Posterior cingulate gyrus (tissue), 11 donors: ENCODE measurements at regions not wholly inside any gene's neighbourhood (a gene's known extent, or its start where the extent isn't known, plus 50 kb on each side); places are given as distances from the start of the nearest gene placed in this dataset.
"Not testable (repeated sequence)": the region's sequence is repeated elsewhere in the genome, so short reads cannot be mapped to it uniquely, and the experiment has no call there.

Experiments
- DNase-seq, 10 donors: peaks; one replicate each; pipeline versions ENCODE4 v3.0.0 to v3.0.0-alpha.2; 2020 to 2021; ENCODE audit warnings: mixed read lengths in 3 of 10
- intact Hi-C: fragments of 100-400 bp; cut with DNase I; formaldehyde crosslinking; loops from one replicate; pipeline ENCODE4 v1.15.1; 2023

DNA sequence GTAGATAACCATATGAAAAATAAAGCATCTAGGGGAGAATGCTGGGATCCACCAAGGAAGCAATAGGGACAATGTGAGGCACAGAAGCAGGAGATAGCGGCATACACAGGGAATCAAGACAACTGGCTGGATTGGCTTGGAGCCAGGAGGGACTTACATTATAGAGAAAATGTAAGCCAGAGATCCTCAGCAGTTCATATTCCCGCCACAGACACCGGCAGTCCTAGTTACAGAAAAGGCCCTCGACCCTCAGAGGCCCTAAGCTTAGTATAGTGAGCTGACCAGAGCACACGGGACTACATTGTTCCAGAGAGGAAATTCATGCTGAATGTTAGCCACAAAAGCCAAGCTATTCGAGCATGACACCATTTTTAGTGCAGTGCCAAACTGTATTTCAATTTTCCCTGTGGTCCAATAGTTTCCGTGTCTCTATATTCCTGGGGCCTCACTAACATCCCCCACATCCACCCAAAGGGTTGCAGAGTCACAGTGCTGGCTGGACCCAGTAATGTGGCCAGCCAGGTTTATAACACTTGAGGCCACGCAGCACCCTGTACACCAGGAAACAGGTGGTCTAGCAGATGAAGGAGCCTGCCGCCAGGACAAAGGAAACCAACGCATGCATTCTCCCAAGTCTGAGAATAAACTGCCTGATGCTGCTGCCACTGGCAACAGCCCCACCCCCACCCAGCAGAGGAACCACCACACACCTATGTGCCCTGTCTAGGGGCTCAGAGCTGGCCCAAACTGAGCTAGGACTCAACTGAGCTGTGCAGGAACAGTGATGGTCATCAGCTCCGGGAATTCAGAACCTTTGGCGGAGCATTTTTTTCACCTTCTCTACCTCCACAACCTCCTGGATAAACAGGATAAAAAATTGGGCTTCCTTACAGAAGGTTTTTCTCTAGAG, 693.2 kb upstream of the CHD1 start:
- DNase-seq = peak in 1 of 10 donors; percentile 13
- intact Hi-C loops = no loop called here

DNA sequence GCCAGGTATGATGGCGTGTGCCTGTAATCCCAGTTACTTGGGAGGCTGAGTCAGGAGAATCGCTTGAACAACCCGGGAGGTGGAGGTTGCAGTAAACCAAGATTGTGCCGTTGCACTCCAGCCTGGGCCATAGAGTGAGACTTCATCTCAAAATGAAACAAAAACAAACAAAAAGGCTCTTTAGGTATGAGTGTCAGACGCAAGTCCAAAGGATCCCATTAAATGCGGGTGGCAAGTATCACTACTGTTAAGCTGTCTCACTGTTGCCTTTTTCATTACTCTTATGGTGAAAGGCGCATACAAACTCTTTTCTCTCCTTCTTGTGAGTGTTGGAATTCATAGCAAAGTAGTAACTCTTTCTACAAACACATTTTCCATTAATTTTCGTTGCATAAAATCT, 688.5 kb upstream of the CHD1 start:
- DNase-seq = no peak
- intact Hi-C loops = no loop called here

DNA sequence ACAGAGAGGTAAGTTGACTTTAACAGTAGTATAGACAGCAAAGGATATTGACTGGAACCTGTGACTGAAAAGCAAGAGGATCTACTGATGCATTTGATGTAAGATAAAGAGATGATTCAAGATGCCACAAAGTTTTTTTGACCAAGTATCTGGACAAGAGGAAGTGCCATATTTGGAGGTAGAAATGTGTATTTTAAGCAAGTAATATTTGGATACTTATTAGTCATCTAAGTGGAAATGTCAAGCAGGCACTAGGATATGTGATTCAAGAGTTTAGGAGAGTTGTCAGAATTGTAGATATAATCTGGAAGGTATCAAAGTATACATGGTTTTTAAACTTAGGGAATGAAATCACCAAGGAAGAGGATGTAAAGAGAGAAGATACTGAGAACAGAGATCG, 686.1 kb upstream of the CHD1 start:
- intact Hi-C loops = no loop called here
- no peak for DNase-seq

DNA sequence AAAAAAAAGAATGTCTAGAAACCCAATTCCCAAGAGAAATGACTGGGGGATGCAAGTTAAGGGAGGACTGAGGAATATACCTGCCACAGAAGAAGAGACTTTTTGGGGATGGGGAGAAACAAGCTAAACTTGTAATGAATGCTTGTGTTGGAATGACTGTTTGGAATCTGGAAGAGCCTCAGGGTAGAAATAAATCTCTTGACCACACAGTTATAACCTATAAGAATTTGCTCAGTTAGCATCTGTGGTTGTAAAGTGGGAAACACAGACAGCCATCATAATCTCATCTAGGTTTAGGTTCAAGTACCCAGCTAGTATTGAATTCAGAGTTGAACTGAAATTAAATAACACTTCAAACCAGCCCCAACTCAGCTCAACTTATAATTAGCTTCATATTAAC, 678.3 kb upstream of the CHD1 start:
- intact Hi-C loops = no loop called here

DNA sequence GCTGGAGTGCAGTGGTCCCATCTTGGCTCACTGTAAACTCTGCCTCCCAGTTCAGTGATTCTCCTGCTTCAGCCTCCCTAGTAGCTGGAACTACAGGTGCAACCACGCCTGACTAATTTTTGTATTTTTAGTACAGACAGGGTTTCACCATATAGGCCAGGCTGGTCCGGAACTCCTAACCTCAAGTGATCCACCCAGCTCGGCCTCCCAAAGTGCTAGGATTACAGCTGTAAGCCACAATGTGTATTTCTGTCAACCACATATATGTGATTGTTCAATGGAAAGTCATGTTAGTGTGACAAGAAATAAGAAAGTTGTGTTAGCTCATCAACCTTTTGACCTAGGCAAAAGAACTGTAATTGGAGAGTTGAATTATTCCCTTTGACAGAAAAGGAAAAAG, 677.1 kb upstream of the CHD1 start:
- no peak for DNase-seq
- intact Hi-C loops = no loop called here

More for the DNA sequence above, 678.3 kb upstream of the CHD1 start:
- no peak for DNase-seq

DNA sequence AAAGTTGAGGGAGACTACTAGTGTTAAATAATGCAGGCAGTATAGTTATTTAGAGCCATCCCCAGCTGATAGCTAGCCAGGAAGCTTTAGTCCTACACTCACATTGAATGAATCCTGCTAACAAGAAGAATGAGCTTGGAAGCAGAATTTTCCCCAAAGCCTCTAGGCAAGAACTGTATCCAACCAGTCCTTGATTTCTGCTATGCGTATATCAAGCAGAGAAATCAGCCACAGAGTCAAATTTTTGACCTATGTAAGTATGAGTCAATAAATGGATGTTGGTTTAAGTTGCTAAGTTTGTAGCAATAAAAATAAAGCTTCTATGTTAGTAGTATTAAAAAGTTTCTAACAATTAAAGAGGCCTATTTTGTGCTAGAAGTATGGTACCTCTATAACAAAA, 672.1 kb upstream of the CHD1 start:
- intact Hi-C loops = no loop called here
- DNase-seq = no peak

DNA sequence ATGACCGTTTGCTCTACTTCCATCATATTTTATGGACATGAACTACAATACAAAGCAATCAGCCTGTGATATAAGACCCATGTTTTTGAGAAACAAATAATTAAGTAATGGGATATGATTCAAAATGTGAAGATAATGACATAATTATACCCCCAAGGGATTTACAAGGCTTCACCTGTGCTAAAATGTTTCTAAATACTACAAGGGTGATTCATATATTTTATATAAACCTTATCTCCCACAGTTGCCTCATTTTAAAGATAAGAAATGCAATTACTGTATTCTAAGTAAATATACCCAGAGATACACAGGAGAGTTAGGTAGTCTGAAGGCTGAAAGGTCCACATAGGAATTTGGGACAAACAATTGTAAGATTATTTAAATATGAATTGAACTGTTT, 662.0 kb upstream of the CHD1 start:
- no peak for DNase-seq
- intact Hi-C loops = no loop called here

DNA sequence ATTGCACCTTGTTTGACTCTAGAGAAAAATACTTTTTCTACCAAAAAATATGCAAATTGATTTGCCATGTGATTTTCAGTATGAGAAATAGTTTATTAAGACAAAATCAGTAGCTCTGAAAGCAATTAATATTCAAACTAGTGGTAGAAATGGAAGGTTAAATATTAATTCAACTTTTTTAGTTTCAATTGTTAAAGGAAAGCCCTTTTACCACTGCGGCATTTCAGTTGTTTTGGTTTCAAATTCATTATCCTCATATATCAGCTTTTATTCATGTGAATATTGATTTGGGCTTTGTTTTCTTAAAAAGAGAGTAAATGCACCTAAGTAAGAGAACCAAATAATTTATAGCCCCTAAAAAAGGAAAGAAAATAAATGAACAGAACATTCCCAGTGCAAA, 660.6 kb upstream of the CHD1 start:
- DNase-seq = no peak
- intact Hi-C loops = no loop called here

DNA sequence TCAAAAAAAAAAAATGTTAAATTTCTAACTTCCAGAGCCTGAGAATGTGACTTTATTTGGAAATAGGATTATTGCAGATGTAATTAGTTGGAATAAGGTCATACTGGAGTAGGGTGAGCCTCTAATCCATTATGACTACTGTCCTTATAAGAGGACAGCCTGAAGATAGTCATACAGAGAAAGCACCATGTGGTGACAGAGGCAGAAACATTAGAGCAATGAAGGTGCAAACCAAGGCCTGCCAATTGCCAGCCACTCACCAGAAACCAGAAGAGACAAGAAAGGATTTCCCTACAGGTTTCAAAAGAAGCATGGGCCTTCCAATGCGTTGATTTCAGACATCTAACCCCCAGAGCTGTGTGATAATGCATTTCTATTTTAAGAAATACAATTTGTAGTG, 659.2 kb upstream of the CHD1 start:
- no peak for DNase-seq
- intact Hi-C loops = no loop called here

DNA sequence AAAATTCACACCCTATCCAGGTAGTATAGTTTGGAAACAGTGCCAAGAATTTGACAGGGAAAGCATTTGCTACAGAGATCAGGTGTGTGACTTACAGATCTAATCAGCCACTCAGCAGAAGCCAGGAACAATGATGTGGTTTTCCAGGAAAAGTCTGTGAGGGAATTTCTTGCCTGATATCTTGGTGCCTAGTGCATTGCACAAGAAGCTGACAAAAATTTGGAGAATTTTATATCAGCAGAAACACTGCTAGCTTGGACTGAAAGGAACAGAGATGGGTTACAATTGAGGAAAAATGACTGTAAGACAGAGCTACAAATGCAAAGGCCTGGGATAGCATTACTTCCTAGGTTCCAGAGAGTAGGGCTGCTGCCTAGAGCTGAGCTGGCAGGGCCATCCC, 658.1 kb upstream of the CHD1 start:
- intact Hi-C loops = no loop called here
- DNase-seq = no peak

DNA sequence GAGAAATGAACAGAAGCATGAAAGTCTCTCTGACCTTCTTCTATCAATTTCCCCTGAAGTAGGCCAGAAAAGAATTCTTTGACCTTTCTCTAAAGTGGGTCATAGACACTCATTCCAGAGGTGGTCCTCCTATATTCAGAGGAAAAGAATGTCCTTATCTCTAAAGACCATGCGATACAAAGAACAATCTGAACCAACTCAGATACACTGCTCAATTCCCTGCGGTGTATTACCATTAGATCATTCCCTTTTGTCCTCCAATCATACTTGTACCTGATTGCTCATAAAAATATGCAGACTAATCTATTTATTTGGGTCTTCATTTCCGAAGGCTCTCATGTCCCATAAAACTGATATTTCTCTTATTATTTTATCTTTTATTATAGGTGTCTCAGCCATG, 652.4 kb upstream of the CHD1 start:
- DNase-seq, intact Hi-C loops: not testable (repeated sequence)

DNA sequence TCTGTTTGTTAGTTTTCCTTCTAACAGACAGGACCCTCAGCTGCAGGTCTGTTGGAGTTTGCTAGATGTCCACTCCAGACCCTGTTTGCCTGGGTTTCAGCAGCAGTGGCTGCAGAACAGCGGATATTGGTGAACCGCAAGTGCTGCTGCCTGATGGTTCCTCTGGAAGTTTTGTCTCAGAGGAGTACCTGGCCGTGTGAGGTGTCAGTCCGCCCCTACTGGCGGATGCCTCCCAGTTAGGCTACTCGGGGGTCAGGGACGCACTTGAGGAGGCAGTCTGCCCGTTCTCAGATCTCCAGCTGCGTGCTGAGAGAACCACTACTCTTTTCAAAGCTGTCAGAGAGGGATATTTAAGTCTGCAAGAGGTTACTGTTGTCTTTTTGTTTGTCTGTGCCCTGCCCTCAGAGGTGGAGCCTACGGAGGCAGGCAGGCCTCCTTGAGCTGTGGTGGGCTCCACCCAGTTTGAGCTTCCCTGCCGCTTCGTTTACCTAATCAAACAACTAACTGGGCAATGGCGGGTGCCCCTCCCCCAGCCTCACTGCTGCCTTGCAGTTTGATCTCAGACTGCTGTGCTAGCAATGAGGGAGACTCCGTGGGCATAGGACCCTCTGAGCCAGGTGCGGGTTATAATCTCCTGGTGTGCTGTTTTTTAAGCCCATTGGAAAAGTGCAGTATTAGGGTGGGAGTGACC, 634.3 kb upstream of the CHD1 start:
- intact Hi-C loops = not testable (repeated sequence)
- DNase-seq = peak in 3 of 10 donors; percentile 23 to 56 (median 52)

DNA sequence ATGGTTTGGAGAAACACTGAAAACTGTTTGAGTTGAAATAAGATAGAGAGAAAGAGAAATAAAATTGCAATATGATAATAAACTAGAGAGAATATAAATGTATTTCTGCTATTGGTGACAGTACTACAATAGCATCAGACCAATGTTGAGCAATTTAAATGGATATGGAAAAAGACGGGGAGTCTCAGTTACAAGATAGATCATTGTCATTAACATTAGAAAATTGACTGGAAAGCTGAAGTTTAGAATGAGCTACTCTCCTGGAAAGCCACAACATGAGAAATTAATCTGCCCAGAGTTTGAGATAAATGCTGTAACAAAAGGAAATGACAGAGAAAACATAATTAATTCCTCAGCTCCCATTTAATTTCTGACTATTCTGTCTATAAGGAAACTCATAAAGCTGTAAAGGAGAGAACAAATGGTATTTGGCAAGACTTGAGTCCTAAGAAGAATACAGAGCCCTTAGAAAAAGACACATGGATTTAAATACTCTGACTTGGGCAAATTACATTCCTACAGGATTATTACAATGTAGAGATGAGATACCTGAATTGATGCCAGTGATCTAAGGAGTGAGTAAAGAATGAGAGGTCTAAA, 624.5 kb upstream of the CHD1 start:
- intact Hi-C loops = no loop called here
- no peak for DNase-seq

DNA sequence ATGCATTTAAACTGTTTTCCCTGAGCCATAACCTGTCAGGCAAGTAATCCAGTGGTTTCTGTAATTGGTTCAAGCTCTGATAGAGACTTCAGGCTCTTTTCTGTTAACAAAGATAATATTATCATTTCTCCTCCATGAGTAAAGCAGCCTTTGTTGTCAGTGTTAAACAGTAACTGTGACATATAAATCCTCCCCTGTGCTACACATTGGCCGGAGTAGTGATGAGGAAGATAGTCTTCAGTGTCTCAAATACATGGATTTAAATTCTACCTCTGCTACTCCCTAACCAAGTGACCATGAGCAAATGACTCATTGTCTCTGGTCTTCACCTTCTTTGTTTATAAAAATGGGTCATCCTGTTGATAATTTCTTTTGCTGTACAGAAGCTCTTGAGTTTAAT, 615.5 kb upstream of the CHD1 start:
- no peak for DNase-seq
- intact Hi-C loops = no loop called here

DNA sequence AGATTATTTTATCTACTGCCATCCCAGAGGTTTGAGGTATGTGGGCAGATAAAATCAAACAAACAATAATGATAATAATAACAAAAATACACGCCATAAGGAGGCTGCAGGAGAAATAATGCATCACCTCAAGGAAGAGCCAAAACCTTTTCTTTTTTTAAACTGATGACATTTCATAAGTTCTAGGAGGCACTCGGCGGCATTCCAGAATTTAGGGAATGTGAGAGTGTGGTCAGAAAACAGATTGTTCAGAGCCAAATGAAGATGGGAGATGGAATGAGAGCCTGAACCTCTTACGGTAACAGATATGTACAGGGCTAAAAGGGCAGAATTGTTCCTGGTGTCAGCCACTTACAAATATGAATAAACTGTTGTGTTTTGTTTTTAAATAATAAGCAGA, 615.0 kb upstream of the CHD1 start:
- DNase-seq = no peak
- intact Hi-C loops = no loop called here

DNA sequence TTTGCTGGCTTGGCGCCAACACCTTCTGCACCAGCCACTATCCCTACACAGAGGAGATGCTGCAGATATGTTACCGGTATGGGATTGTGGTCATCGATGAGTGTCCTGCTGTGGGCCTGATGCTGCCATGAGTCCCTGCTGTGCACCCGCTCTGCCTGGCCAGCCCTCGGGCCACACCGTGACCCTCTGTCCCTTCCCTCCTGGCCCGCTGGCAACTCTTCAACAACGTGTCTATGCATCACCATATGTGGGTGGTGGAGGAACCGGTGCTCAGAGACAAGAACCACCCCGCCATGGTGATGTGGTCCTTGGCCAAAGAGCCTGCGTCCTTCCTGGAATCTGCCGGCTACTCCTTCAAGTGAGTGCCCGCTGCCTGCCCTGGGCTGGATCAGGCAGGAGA, 605.4 kb upstream of the CHD1 start:
- peak in 1 of 10 donors; percentile 79 for DNase-seq
- intact Hi-C loops = not testable (repeated sequence)

DNA sequence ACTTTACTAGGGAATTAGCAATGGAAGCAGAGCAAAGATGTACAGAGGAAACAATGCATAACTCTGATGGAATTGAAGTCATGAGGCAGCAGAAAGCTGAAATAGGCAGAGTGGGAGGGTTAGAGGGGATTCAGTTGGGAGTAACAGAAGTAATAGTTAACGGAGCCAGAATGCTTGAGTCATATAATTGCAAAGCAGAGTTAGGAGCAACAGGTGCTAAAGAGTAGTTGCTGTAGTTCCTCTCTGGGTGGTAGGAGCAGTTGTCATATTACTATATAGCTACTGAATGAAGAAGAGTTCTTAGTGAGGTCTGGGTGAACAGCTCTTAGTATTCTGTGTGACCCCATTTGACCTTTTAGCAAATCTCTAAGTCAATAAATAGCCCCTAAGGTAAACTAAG, 592.9 kb upstream of the CHD1 start:
- intact Hi-C loops, DNase-seq: not testable (repeated sequence)

DNA sequence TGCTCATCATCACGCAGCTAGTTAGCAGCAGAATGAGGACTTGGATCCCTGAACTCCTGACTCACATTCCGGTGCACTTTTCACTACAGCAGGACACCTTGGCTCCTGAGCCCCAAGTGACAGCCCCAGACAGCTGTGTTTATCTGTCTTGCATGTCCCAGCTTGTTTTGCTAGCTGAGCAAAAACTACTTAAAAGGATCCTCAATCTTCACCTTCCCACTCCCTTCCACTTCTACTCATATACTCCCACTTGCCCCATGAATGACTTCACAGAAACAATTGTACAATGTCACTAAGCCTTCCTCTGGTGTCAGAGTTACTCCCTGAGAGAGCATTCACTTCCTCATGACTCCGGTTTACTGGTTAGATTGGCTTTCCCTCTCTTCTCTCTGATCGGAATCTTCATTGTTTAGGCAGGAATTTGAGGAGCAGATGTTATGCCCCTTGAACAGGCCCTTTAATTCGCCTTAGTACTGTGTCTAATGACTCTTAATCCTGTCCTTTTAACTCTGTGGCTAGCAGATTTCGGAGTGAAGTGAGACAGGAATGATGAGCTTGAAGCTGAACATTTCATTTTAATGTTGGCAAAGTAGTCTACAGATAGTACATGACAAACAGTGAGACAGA, 587.2 kb upstream of the CHD1 start:
- DNase-seq, intact Hi-C loops: not testable (repeated sequence)

DNA sequence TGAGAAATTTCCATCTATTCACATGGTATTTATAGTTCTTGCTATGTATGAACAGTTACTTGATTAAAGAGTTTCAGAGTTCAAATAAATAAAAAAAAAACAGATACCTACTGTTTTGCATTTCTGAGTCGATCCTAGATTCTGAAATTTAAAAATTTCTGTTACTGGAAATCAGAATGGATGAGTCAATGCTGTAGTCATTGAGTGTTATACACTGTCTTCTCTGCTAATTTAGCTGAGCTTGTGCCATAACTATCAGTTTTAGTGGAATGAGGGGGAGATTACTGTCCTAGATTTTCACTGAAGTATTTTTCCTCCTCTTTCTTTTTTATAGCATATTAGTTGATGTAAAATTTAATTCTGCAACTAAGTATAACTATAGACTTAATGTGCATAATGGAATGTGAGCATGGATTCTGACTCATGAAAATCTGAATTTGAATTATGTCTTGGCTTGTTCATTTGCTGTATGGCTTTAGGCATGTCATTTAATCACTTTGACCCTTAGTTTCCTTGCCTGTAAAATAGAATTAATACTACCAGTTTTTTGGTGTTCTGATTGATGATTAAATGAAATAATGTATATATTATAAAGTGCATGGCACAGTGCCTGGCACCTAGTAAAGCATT, 581.5 kb upstream of the CHD1 start:
- DNase-seq, intact Hi-C loops: not testable (repeated sequence)

DNA sequence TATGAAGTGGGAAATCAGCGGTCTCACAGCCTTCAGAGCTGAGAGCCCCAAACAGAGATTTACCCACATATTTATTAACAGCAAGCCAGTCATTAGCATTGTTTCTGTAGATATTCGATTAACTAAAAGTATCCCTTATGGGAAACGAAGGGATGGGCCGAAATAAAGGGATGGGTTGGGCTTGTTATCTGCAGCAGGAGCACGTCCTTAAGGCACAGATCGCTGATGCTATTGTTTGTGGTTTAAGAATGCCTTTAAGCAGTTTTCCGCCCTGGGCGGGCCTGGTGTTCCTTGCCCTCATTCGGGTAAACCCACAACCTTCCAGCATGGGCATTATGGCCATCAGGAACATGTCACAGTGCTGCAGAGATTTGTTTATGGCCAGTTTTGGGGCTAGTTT, 580.3 kb upstream of the CHD1 start:
- DNase-seq = peak in 1 of 10 donors; percentile 44
- intact Hi-C loops = not testable (repeated sequence)

DNA sequence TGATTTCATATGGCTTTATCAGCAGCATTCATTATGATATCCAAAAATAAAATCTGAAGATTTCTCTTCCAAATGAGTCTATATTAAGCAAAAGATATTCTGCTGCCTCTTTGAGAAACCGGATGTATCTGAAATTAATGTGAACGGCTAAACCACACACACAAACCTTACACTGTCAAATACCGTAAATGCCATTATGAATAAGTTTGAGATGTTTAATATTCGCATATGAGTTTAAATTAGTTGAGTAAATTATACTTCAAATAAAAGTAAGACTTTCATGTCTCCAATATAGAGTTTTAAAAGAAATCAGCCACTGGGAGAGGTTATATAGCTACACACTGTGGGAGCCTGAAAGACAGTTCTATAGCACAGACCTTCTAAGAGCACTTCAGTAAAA, 566.6 kb upstream of the CHD1 start:
- DNase-seq, intact Hi-C loops: not testable (repeated sequence)
